MM.1S (cell line): ENCODE measurements at regions not wholly inside any gene's neighbourhood (a gene's known extent, or its start where the extent isn't known, plus 50 kb on each side); places are given as distances from the start of the nearest gene placed in this dataset.

Experiments
- DNase-seq: peaks from one replicate; pipeline ENCODE4 v3.0.0-alpha.2; 2015
- H2AFZ ChIP-seq: fragments of 300-600 bp; sonication (generic); 2 replicates; pipeline ENCODE4 v1.6.0; 2016; ENCODE audit warnings: antibody characterized with exemption, low read length
- H3F3A ChIP-seq: fragments of 300-600 bp; sonication (generic); 2 replicates; pipeline ENCODE4 v1.6.1; 2016; ENCODE audit warnings: mild to moderate bottlenecking, antibody characterized with exemption, low read length, moderate library complexity, mixed read lengths; ENCODE audit not compliant: insufficient read depth
- H3K27ac ChIP-seq: fragments of 300-600 bp; sonication (generic); 2 replicates; pipeline ENCODE4 v1.5.1; 2016; ENCODE audit warnings: mild to moderate bottlenecking, low read length
- H3K27me3 ChIP-seq: fragments of 300-600 bp; sonication (generic); replicated peaks from 2 replicates; pipeline ENCODE4 v1.6.0; 2016; ENCODE audit warnings: low read length; ENCODE audit not compliant: insufficient read depth
- H3K36me3 ChIP-seq: fragments of 300-600 bp; sonication (generic); replicated peaks from 2 replicates; pipeline ENCODE4 v1.6.1; 2016; ENCODE audit warnings: mild to moderate bottlenecking, low read length, mixed read lengths; ENCODE audit not compliant: insufficient read depth
- H3K4me1 ChIP-seq: fragments of 300-600 bp; sonication (generic); 2 replicates; pipeline ENCODE4 v1.6.1; 2016; ENCODE audit warnings: low read length, mixed read lengths
- H3K4me2 ChIP-seq: fragments of 300-600 bp; sonication (generic); 2 replicates; pipeline ENCODE4 v1.6.0; 2016; ENCODE audit warnings: low read depth, low read length
- H3K4me3 ChIP-seq: fragments of 300-600 bp; sonication (generic); 2 replicates; pipeline ENCODE4 v1.5.1; 2016; ENCODE audit warnings: low read length, mixed read lengths
- H3K79me2 ChIP-seq: fragments of 300-600 bp; sonication (generic); 2 replicates; pipeline ENCODE4 v1.6.1; 2016; ENCODE audit warnings: mixed run types, low read length, mixed read lengths
- H3K9ac ChIP-seq: fragments of 300-600 bp; sonication (generic); 2 replicates; pipeline ENCODE4 v1.6.1; 2016; ENCODE audit warnings: low read length, mixed read lengths
- H3K9me2 ChIP-seq: fragments of 300-600 bp; sonication (generic); replicated peaks from 2 replicates; pipeline ENCODE4 v1.6.1; 2016; ENCODE audit warnings: mild to moderate bottlenecking, low read length, mixed read lengths; ENCODE audit not compliant: insufficient read depth
- H3K9me3 ChIP-seq: fragments of 300-600 bp; sonication (generic); replicated peaks from 2 replicates; pipeline ENCODE4 v1.6.1; 2016; ENCODE audit warnings: mild to moderate bottlenecking, low read length, mixed read lengths; ENCODE audit not compliant: insufficient read depth
- H4K20me1 ChIP-seq: fragments of 300-600 bp; sonication (generic); 2 replicates; pipeline ENCODE4 v1.6.1; 2016; ENCODE audit warnings: mild to moderate bottlenecking, low read length, moderate library complexity, mixed read lengths; ENCODE audit not compliant: insufficient read depth
- CTCF ChIP-seq: fragments of 300-600 bp; sonication (generic); IDR thresholded peaks from 2 replicates; pipeline ENCODE4 v1.5.1; 2016; ENCODE audit warnings: antibody characterized with exemption, low read length, mixed read lengths
- EZH2 ChIP-seq: fragments of 300-600 bp; sonication (generic); optimal IDR thresholded peaks from 2 replicates; pipeline ENCODE3; 2017; ENCODE audit warnings: low read depth, mild to moderate bottlenecking, antibody characterized with exemption, low read length, mixed read lengths
- EZH2phosphoT487 ChIP-seq: fragments of 300-600 bp; sonication (generic); IDR thresholded peaks from 2 replicates; pipeline ENCODE4 v1.6.1; 2018; ENCODE audit warnings: antibody characterized with exemption, low read length

GRCh38 chr5:91794856-91795548 lies 411.9 kb upstream of the ARRDC3 start:
- Histone ChIP-seq H3K79me2 (no peaks in the 10 kb centered on the region), H3K27me3 (no peaks in the 10 kb centered on the region), H2AFZ (no peak overlapping the region), H3K4me1 (no peaks in the 10 kb centered on the region), H3F3A (no peaks in the 10 kb centered on the region), H3K27ac (no peak overlapping the region), H4K20me1 (no peaks in the 10 kb centered on the region), H3K9me3 (no peaks in the 10 kb centered on the region), H3K36me3 (no peaks in the 10 kb centered on the region), H3K4me3 (no peak overlapping the region), H3K4me2 (no peak overlapping the region), H3K9ac (no peak overlapping the region), H3K9me2 (no peaks in the 10 kb centered on the region)
- no peak for DNase-seq
- TF ChIP-seq EZH2: no peak
- no peak for TF ChIP-seq CTCF
- no peak for TF ChIP-seq EZH2phosphoT487

GRCh38 chr5:91794455-91794854 lies 411.3 kb upstream of the ARRDC3 start:
- no peak overlapping the region for H2AFZ ChIP-seq
- H3K27me3 ChIP-seq: no peaks in the 10 kb centered on the region
- H3K4me2 ChIP-seq: no peak overlapping the region
- H4K20me1 ChIP-seq: no peaks in the 10 kb centered on the region
- H3K9me3 ChIP-seq: no peaks in the 10 kb centered on the region
- H3K9me2 ChIP-seq: no peaks in the 10 kb centered on the region
- no peaks in the 10 kb centered on the region for H3K79me2 ChIP-seq
- H3K4me1 ChIP-seq: no peaks in the 10 kb centered on the region
- no peak overlapping the region for H3K9ac ChIP-seq
- H3K27ac ChIP-seq: no peak overlapping the region
- DNase-seq: no peak
- no peaks in the 10 kb centered on the region for H3K36me3 ChIP-seq
- H3F3A ChIP-seq: no peaks in the 10 kb centered on the region
- no peak for TF ChIP-seq EZH2
- TF ChIP-seq EZH2phosphoT487: no peak
- no peak for TF ChIP-seq CTCF
- no peak overlapping the region for H3K4me3 ChIP-seq

GRCh38 chr5:91787718-91788117 lies 404.6 kb upstream of the ARRDC3 start:
- Histone ChIP-seq H2AFZ (no peak overlapping the region), H4K20me1 (no peaks in the 10 kb centered on the region), H3K9ac (no peak overlapping the region), H3K27ac (no peak overlapping the region), H3K9me2 (no peaks in the 10 kb centered on the region), H3K36me3 (no peaks in the 10 kb centered on the region), H3K4me2 (no peak overlapping the region), H3K27me3 (no peaks in the 10 kb centered on the region), H3K4me1 (peaks cover 8% of the 10 kb centered on the region; the same call in 1 of the 2 replicates), H3K79me2 (no peaks in the 10 kb centered on the region), H3K9me3 (no peaks in the 10 kb centered on the region), H3K4me3 (no peak overlapping the region), H3F3A (no peaks in the 10 kb centered on the region)
- DNase-seq: no peak
- no peak for TF ChIP-seq EZH2phosphoT487
- TF ChIP-seq EZH2: no peak
- TF ChIP-seq CTCF: no peak
